ENCODE measurements at regions not wholly inside any gene's neighbourhood (a gene's known extent, or its start where the extent isn't known, plus 50 kb on each side); places are given as distances from the start of the nearest gene placed in this dataset.

DNA sequence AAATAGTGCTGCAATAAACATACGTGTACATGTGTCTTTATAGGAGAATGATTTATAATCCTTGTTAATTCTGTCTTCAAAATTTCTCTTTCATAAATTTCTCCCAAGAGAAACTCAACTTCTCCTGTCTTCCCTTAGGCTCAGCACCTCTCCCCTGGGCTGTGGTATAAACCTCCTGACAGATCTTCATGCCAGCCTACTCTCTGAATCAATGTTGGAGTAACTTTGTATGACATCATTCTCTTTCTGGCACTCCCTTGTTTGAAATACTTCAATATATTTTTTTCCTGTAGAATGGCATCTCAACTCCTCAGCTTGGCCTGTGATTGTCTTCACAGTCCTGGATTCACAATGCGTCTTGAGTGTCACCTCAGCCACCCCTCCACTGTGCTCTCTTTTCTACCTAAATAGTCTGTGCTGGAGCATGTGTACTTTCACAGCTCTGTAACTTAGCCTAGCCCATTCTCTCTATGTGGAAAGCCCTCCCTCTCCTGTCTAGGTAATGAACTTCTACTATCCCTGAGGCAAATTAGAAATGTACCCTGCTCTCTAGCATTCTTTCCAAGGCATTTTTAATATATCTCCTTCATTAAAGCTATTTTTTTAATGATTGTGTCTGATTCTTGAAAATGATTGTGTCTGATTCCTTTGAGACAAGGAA, 649.9 kb upstream of the FANCL start:
- no peak for DNase-seq

DNA sequence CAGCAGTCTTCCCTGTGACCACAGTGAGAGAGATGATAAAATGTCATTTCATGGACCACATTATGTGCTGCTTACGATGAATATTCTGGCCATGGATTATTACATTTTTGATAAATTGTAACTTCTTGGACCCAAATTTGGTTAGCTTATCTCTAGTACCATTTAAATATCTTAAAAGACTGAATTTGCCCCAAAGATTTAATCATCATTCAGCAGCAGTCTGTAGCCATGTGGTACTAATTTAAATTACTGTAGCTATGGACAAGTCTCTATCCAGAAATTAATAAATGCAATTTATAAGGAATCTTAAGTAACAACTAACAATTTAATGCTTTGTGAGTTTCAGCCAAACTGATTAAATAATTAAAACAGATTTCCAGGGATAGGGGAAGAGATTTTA, 644.9 kb upstream of the FANCL start:
- no peak for DNase-seq

DNA sequence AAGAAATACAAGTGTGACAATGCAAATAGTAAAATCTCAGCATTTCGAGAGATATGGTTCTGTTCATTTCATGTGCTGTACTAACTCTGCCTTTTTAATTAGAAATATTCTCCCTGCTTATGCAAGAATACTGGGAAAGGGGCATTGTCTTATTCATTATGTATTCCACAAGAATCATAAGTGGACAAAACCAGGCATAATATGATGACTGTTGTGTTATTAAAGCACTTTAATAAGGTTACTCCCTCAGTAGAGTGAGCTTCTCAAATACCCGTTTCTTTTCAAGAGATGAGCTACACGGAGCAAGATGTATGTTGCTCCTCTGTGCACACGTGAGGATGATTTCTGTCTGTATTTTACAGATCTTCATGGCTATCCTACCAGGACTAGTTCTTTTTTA, 638.7 kb upstream of the FANCL start:
- no peak for DNase-seq

DNA sequence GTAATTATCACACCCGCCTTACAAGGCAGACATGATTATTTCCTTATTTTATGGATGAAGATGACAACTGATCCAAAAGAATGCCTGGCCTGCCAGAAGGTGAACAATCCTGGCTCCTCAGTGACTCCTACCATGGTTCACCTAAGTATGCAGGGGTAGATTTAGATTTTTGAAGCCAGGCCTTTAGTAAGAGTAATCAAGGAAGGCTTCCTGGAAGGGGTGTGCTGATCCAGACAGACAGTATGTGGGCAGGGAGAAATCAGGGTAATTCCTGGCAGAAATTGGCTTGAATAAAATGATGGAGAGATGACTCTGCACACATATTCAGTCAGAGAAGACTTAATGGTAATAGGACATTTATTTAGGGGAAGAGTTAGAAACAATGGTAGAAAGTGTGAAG, 637.7 kb upstream of the FANCL start:
- DNase-seq, result no peak

DNA sequence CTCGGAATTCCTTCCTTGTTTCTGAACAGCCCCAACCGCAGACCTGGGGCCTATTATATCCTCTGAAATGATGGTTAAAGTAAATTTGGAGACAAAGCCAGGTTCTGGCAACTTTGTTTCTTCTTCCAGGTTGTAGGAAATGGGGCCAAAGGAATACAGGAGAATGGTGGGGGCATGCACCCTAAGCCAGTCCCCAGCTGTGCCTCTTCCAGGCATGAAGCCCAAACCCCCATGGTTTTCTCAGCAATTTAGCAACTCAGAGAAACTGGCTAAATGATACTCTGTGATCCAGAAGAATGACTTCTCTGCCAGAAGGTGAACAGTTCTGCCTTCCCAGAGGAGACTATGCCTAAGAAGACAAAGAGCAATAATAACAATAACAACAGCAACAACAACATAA, 635.0 kb upstream of the FANCL start:
- no peak for DNase-seq

DNA sequence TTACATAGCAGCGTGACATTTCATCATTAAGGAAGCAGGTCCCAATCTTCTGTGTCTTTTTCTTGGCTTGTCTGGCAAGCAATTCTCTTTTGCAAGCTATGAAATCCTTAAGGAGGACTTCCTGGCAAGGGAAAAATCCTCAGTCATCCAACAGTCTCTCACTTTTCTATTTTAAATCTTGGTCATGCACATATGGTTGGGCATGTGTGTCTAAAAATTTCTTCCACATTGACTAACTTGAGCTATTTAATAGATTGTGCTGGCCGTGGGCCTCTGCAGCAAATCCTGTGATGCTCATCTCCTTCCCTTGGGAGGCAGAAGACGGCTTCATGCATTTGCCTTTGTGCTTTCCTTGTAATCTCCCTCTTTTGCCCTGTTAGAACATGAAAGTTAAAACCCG, 634.3 kb upstream of the FANCL start:
- DNase-seq, result no peak

DNA sequence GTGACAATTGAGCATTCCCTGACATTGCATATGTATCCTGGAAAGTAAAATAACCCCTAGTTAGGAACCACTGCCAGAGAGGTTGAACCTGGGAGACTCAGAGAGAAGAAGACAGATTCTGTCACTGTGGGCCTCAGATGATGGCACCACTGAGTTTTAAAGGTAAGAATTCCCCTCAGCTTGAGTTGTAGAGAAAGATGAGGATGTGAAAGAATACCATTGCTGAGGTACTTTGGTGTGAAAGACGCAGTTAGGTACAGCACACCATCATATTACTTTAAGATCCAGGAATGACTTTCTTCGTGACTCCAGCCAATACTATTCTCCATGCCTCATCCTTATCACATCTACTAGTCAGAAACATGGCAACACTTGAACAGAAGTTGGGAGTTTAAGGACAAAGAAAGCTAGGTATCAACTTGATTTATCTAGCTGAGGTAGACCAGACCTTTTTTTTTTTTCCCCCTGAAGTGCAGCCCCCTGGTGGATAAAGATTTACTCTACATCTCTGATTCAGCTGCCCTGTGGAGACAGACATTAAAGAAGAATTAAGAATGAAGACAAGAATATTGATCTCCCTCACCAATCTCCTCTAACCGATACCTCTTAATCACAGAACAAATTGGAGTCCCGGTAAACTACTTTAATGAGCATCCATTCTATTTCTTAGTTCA, 630.5 kb upstream of the FANCL start:
- DNase-seq, result peak; percentile 6 to 28 (median 16)

DNA sequence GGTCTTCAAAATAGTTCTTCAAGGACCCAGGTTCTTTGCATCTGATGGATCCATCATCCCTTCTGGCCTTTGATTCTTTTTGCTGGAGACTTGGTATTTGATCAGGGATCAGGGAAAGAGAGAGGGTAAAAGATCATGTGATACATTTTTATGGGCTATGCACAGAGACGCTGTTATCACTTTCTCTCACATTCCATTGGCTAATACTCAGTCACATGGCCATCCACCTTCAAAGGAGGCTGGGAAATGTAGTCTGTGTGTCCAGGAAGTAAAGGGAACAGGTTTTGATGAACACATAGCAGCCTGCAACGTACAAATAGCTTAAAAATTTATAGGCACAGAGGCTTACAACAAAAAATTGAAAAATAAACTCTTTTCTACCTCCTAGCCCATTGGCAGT, 629.6 kb upstream of the FANCL start:
- no peak for DNase-seq

DNA sequence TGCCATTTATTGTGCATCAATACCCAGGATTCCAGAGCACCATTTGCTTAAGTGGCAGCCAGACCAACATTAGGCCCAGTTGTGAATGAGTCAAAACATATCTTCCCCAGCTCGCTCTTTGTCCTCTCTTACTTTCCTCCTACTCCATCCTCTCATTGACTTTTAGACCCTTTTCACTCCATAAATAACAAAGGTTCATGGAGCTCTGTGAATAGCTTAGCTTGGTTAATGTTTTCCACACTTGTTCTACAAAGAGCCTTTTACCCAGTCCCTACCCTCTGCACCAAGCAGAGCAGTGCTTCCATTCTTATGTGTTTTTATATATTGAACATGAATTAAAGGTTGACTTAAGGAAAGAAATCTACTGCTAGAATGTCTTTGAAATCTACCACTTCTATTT, 625.8 kb upstream of the FANCL start:
- DNase-seq, result no peak

DNA sequence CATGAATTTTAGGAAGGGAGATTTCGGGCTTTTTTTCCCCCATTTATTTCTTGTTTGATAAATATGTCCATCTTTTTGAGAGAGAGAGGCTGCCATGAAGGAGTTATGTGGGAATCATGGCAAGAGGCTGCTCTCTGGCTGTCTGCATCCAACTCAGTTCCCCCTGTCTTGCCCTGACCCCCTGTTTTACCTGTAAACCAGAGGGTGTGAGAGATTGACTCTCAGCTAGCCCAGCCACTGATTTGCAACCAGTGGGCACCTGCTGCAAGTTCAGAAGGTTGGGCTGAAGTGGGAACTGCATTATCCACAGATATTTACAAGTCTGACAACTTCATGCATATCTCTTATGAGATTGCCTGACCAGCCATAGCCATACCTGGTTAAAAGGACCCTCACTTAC, 625.4 kb upstream of the FANCL start:
- no peak for DNase-seq

DNA sequence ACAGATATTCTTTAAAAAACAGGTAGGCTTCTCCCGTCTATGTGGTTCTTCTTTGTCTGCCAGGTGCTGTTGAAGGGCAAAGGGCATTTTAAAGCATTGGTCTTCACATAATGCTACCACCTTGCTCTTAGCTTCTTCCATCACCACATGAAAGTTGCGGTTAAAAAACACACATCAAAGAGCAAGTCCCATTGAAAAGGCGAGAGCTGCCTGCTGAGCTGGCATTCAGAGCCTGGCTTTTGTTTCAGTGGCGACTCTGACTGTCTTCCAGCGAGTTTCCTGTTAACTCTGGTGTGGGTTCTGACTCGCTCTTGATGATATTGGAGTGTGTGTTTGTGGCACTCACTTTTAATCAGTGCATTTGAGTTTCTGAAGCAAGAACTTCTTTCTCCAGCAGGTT, 624.9 kb upstream of the FANCL start:
- DNase-seq, result no peak

DNA sequence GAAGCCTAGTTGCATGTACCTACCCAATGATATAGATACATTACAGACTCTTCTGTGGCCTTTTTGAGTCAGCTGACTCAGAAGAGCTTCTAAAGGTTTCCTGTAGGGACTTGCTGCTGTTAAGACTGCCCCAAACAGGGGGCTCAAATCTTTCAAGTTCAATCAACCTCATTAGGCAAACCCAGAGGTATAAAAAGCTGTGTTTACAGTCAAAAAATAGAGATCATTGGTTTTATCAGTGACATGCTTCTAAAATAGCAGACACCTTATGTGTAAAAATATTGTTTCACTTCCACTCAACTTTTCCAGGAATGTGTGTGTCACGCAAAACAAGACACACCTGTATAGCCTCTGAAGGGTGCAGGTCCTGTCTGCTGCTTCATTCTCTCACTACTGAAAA, 624.3 kb upstream of the FANCL start:
- no peak for DNase-seq

DNA sequence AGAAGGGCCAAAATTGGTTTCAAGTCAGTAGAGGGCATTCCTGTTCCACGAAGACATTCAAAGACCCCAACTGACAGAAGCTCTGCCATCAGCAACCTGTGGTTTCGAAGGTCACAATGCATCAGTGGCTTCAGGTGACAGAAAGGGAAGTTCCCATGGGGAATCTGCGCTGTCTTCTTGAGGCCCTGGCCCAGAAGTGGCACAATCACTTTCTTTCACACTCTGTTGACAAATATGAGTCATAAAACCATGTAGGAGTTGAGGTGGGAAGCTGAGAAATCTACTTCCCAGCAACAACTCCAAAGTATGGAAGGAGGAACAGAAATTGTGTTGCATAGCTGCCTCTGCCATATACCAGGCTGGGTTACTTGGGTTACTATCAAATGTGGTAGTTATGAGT, 621.1 kb upstream of the FANCL start:
- peak; percentile 48 to 78 (median 70) for DNase-seq

DNA sequence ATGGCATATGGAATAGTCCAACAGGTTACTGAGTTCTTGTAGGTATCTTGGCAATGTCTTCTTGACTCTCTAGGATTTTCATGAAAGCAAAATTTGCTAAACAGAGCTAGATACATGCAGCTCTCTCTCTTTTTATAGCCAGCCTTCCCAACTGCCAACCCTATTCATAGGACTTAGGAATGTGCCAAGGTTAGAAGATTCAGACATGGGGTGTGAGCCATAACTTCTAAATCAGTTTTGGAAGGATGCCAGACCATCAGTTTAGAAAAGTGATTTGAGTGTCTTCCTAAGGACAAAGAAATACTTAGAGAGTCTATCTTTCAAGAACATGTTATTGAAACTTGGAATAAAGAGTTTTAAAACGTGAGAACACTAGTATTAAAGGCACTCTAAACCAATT, 619.5 kb upstream of the FANCL start:
- no peak for DNase-seq

DNA sequence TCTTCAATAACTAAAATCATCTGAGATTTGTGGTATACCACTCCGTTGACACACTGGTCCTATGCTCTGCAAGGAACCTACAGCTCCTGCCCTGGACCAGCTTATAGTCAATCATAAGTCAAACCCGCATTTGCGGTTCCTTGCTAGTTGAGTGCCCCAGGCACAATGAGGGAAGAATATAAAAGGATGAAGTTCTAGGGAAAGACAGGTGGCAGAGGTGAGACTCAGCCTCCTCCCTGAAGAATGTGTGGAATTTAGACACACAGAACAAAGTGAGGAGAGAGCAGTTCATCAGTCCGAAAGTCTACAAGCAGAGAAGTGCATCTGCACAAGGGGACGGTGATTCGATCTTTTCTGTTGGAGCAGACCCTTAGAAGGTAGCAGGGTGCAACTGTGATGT, 615.0 kb upstream of the FANCL start:
- DNase-seq, result no peak

DNA sequence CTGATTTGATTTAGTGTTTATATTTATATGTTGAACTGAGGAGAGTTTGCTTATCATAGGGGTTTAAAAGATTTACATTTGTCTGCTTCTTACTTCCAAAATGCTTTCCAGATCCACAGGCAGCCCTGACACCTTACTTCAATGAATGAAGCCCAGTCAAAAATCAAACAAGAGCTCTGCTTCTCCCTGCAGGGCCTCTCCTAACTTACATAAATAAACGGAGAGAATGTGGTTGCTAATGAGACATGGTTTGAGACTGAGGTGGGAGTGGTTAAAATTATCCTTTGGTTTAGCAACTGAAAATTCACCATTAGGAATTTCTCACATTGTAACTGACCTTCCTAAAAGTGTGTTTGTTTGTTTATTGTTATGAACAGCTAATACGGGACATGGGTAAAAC, 612.3 kb upstream of the FANCL start:
- DNase-seq, result no peak

DNA sequence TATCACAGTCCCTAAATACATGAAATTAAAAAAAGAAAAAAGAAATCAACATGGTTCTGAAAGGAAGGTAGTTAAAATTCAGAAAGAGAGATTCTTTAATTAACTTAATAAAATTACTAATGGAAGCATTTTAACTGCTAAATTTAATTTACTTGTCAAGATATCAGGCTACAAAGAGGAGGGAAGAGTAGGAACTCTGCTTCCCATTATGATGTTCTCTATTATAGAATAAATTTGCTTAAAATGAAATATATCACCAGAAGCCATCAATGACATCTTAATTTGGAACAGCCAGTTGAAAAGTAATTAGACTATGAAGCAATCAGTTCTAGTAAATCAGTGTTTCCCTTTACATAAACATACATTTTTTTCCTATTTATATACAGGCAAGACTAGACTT, 611.8 kb upstream of the FANCL start:
- DNase-seq, result no peak

DNA sequence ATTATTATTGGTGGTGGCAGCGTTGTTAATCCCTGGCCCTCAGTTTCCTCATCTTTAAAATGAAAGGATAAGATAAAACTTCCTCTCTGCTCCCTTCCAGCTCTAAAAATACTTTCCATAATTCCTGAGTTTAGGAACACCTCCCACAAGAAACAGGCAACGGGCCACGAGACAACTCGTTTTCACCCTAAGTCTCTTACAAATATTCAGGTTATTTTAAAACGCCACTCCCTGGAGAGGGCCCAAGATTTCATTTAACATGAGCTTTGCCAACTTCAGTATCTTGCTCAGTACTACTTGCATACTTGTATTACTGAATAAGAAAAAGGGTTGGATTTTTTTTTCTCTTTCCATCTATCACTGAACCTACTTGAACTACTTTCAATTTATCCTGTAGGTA, 611.1 kb upstream of the FANCL start:
- DNase-seq, result no peak

DNA sequence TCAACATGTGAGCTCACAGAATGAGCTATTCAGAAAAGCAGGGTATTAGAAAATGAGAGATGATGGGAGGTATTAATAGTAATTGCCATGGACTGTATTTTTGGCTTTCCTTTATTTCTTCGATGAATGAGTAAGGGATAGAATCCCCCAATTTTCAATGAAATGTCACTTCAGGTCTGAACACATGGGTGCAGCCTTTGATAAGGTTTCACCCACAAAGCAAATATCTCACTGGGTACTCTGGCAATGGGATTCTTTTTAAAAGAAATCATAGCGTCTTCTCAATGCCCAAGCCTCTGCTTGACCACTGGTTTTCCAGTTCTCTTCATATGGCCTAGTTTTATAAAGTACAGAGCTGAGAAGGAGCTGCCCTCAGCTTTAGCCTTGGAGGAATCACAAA, 610.5 kb upstream of the FANCL start:
- no peak for DNase-seq

DNA sequence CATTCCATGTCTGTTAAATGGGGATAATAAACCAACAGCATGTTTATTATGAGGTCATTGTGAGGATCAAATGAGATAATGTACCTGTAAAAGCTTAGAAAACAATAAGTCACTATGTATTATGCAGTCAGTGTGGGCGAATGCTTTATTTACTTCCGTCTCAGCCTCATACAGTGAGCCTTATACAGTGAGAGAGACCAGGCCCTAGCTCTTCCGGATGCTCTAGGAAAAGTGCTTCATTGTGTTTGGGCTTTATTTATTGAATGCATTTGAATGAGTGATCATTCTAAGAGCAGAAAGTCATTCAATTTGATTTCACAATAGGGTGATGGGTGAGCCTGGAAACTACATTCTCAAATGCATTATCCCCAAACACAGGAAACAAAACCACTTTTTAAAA, 603.9 kb upstream of the FANCL start:
- DNase-seq, result no peak

DNA sequence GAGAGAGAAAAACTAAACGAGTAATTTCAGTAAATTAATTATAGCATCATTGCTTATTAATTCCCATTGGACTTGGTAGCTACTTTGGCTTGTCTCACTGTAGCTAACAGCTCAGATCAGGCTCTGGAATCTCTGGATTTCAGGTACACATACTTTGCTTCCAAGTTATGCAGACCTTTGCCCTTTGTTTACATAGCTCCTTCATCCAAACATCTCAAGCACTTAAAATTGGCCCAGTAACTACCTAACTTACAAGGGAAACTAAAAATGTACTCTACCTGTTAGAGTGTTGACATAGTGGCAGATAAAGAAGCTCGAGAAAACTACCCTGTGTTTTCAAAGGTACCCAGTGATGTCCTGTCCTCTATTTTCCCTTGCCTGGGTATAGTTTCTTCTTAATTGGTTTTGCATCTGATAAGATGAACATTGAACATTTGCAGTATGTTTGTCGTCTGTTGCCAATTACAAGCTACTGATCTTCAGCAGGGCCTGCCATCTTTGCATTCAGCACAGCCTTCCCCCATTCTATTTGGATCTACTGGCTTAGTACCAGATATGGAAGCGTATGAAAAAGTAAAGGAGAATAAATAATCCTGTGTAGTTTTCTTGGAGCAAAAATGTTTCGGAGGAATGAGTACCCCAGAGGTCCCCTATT, 601.5 kb upstream of the FANCL start:
- DNase-seq, result no peak

DNA sequence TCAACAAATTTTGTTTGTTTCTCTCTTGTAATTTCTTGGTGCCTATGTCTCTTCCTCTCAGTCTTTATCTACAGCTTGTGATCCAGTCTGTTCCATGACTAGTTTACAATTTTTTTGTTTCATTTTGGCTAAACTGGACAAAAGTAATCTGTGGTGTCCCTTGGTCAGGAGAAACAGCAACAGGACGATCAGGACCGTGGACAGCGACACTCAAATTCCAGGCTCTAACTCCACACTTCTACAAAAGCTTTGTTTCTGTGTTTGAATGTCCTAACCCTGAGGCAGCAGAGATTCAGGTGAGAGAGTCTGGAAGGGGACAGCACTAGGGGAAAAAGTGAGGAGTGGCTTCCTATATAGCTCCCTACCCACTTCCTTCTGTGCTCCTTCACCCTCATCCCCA, 593.3 kb upstream of the FANCL start:
- DNase-seq, result peak; percentile 12 to 55 (median 26)

DNA sequence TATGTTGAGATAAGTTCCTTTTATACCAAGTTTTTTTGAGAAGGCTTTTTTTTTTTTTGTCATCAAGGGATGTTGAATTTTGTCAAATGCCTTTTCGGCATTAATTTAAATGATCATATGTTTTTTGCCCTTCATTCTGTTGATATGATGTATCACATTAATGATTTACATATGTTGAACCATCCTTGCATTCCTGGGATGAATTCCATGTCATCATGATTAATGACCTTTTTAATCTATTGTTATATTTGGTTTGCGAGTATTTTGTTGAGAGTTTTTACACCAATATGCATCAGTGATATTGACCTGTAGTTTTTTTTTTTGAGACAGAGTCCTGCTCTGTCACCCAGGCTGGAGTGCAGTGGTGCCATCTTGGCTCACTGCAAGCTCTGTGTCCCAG, 585.7 kb upstream of the FANCL start:
- DNase-seq, result no peak

DNA sequence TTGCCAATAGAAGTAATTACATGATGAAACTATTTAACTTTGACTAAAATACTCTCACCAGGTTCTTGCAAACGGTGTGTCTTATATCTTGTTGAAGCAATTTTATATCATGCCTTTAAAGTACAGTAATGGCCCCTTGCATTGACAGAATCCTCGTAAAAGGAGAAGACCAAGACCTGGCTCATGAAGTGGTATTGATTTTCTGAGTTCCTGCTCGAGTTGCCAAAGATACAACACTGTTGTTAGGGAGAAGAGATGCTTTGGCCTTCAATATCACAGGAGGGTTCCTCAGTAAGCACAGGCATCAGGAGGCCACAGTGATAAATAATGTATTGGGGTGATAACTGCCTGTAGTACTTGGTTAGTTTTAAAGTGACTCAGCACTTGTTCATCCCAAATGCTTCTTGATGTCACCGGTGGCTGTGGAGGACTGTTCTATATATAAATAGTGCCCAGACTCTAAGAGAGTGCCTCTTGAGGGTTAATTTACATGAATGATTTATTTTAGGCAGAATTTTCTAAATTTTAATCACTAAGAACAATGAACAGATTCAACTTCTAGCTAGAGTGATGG, 571.7 kb upstream of the FANCL start:
- DNase-seq, result no peak
